CD8-positive, alpha-beta memory T cell (primary cell): ENCODE measurements at regions not wholly inside any gene's neighbourhood (a gene's known extent, or its start where the extent isn't known, plus 50 kb on each side); places are given as distances from the start of the nearest gene placed in this dataset.

Experiments used
- CTCF ChIA-PET: fragments of 350-600 bp; sonication (Branson Sonifier 250); formaldehyde crosslinking; loops from one replicate; lab custom pipeline; 2021; ENCODE audit warnings: antibody characterized with exemption; lab: Charles Lee
- POLR2A ChIA-PET: fragments of 350-600 bp; sonication (Branson Sonifier 250); formaldehyde crosslinking; loops from one replicate; lab custom pipeline; 2021; ENCODE audit warnings: antibody characterized with exemption; lab: Charles Lee
- DNase-seq, 5 donors: peaks; one replicate each; pipeline versions ENCODE4 v3.0.0 to v3.0.0-alpha.2; 2020 to 2022; ENCODE audit warnings: mixed read lengths in 1 of 5
- H3K27ac ChIP-seq: one replicate; pipeline ENCODE4 v1.7.0; 2013; ENCODE audit warnings: low read depth, mild to moderate bottlenecking, low read length, moderate library complexity
- H3K27me3 ChIP-seq: 2 replicates; pipeline ENCODE4 v1.7.0; 2013; ENCODE audit warnings: low read length, mild to moderate bottlenecking; ENCODE audit not compliant: insufficient read depth, poor library complexity, severe bottlenecking
- H3K36me3 ChIP-seq: 2 replicates; pipeline ENCODE4 v1.7.0; 2013; ENCODE audit warnings: mild to moderate bottlenecking, low read length, moderate library complexity; ENCODE audit not compliant: insufficient read depth
- H3K4me1 ChIP-seq: 2 replicates; pipeline ENCODE4 v1.7.0; 2013; ENCODE audit warnings: mild to moderate bottlenecking, low read length, moderate library complexity; ENCODE audit not compliant: insufficient read depth
- H3K4me3 ChIP-seq: 2 replicates; pipeline ENCODE4 v1.7.0; 2013; ENCODE audit warnings: mild to moderate bottlenecking, low read length
- H3K9me3 ChIP-seq: 2 replicates; pipeline ENCODE4 v1.7.0; 2013; ENCODE audit warnings: mild to moderate bottlenecking, low read length
- H3K27ac Mint-ChIP-seq, 8 donors: one replicate each; pipeline ENCODE4 v1.8.0; 2020 to 2021; ENCODE audit warnings: mixed read lengths in 8 of 8, mild to moderate bottlenecking in 6 of 8, inconsistent platforms in 3 of 8, moderate library complexity in 3 of 8
- H3K27me3 Mint-ChIP-seq, 2 donors: one replicate each; pipeline ENCODE4 v1.8.0; 2020 to 2021; ENCODE audit warnings: mixed read lengths in 2 of 2, mild to moderate bottlenecking in 1 of 2, moderate library complexity in 1 of 2
- H3K36me3 Mint-ChIP-seq, 3 donors: one replicate each; pipeline ENCODE4 v1.8.0; 2020 to 2021; ENCODE audit warnings: mixed read lengths in 3 of 3, inconsistent platforms in 1 of 3, mild to moderate bottlenecking in 1 of 3
- H3K4me1 Mint-ChIP-seq, 3 donors: one replicate each; pipeline ENCODE4 v1.8.0; 2020 to 2021; ENCODE audit warnings: mixed read lengths in 3 of 3, inconsistent platforms in 1 of 3, mild to moderate bottlenecking in 1 of 3
- H3K4me3 Mint-ChIP-seq, 7 donors: one replicate each; pipeline ENCODE4 v1.8.0; 2020 to 2021; ENCODE audit warnings: mixed read lengths in 7 of 7, mild to moderate bottlenecking in 6 of 7, moderate library complexity in 4 of 7, inconsistent platforms in 2 of 7
- H3K9me3 Mint-ChIP-seq, 5 donors: one replicate each; pipeline ENCODE4 v1.8.0; 2020 to 2022; ENCODE audit warnings: mixed read lengths in 5 of 5, mild to moderate bottlenecking in 3 of 5, moderate library complexity in 2 of 5, inconsistent platforms in 1 of 5

DNA sequence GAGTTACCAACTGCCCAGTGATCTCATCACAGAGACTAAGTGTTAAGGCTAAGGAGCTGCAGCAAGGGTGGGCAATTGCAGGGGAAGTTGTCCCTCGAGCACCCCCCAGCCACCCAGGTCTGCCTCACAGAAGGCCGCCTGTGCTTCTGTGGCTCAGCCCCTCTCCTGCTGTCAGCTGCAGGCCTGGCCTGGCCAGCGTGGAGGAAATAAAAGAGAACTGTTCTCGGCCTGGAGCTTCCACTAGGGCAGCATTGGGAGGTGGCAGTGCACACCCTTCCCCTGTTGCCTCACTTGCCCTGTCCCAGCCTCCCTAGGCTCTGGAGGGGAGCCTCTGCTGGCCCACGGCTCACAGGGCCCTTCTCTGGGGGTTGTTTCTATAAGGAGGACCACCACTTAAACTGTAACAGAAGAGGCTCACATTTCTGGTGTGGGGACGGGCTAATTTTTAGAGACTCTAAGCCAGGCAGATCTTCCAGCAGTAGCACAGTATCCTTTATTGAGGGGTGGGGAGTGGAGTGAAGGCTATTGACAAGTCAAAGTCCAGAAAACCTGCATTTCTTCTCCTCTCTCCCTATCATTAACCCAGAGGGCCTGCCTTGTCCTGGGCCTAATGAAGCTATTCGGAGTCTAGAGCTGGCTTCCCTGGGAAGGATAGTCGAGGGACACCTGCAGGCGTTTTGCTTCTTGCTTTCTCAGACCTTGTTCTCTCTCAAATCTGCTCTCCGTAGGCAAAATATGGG, 75.6 kb upstream of the ADPGK start:
- H3K27me3 ChIP-seq = no peaks in the 10 kb centered on the region
- H3K27me3 Mint-ChIP-seq = peaks cover 5 to 40% of the 10 kb centered on the region in 2 donors
- no peaks in the 10 kb centered on the region for H3K4me1 ChIP-seq
- no peaks in the 10 kb centered on the region for H3K9me3 Mint-ChIP-seq
- ChIA-PET POLR2A (no interaction called here), CTCF (no interaction called here)
- H3K27ac Mint-ChIP-seq = no peak overlapping the region
- no peak overlapping the region for H3K4me3 ChIP-seq
- DNase-seq = no peak
- H3K9me3 ChIP-seq = no peaks in the 10 kb centered on the region
- peaks cover 0 to 7% (median 1%) of the 10 kb centered on the region in 3 donors for H3K36me3 Mint-ChIP-seq
- H3K4me1 Mint-ChIP-seq = no peaks in the 10 kb centered on the region
- no peak overlapping the region for H3K4me3 Mint-ChIP-seq
- H3K36me3 ChIP-seq = no peaks in the 10 kb centered on the region
- no peak overlapping the region for H3K27ac ChIP-seq

DNA sequence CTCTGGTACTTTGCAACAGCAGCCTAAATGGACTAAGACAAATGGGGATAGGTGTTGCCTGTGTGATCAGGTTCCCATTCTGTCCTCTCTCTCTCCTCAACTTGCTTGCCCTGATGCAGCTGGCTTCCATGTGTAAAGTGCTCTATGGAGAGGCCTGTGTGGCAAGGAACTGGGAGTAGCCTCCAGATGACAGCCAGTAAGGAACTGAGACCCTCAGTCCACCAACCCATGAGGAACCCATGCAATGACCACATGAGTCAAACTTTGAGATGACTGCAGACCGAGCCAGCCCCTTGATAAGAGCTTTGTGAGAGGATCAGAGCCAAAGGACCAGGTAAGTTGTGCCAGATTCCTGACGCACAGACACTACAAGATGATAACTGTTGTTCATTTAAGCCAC, 74.6 kb upstream of the ADPGK start:
- H3K27ac Mint-ChIP-seq = no peak overlapping the region
- Histone ChIP-seq H3K27me3 (no peaks in the 10 kb centered on the region), H3K36me3 (no peaks in the 10 kb centered on the region), H3K4me1 (no peaks in the 10 kb centered on the region), H3K4me3 (no peak overlapping the region), H3K9me3 (no peaks in the 10 kb centered on the region), H3K27ac (no peak overlapping the region)
- CTCF ChIA-PET = no interaction called here
- no peak for DNase-seq
- H3K27me3 Mint-ChIP-seq = peaks cover 9 to 43% of the 10 kb centered on the region in 2 donors
- no peaks in the 10 kb centered on the region for H3K9me3 Mint-ChIP-seq
- POLR2A ChIA-PET = no interaction called here
- H3K4me1 Mint-ChIP-seq = no peaks in the 10 kb centered on the region
- peaks cover 0 to 12% (median 3%) of the 10 kb centered on the region in 3 donors for H3K36me3 Mint-ChIP-seq
- no peak overlapping the region for H3K4me3 Mint-ChIP-seq

DNA sequence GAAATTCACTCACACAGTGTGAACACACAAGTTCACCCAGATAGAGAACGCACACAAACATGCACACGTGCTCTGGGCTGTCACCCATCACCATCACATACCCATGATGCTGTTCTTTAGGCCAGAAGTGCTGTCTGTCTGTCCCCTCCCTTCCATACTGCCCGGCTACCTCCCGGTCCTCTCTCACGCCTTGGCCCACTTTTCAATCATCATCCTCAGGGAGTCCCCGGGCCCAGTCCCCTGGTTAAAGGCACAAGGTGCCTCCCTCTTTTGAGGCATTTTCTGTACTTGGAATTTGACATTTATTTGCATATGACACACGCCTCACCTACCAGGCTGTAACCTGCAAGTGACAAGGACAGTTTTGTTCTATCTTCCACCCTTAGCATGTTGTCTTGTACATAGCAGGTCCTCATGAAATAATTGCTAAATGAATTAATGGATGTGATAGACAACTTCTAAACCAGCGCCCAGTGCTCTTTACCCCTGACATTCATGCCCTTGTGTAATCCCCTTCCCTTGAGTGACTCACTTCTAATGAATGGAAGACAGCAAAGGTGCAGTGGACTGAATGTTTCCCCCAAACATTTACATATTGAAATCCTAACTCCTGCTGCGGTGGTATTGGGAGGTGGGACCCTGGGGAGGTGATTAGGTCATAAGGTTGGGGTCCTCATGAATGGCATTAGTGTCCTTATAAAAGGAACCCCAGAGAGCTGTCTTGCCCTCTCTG, 73.9 kb upstream of the ADPGK start:
- H3K9me3 ChIP-seq = no peaks in the 10 kb centered on the region
- no peak overlapping the region for H3K27ac ChIP-seq
- CTCF ChIA-PET = no interaction called here
- POLR2A ChIA-PET = no interaction called here
- H3K36me3 ChIP-seq = no peaks in the 10 kb centered on the region
- H3K27ac Mint-ChIP-seq = peak overlapping the region in 1 of 8 donors; percentile 26
- no peaks in the 10 kb centered on the region for H3K4me1 Mint-ChIP-seq
- H3K4me3 ChIP-seq = no peak overlapping the region
- H3K27me3 ChIP-seq = no peaks in the 10 kb centered on the region
- DNase-seq = no peak
- peaks cover 9 to 39% of the 10 kb centered on the region in 2 donors for H3K27me3 Mint-ChIP-seq
- H3K4me1 ChIP-seq = no peaks in the 10 kb centered on the region
- H3K4me3 Mint-ChIP-seq = no peak overlapping the region
- H3K9me3 Mint-ChIP-seq = no peaks in the 10 kb centered on the region
- H3K36me3 Mint-ChIP-seq = peaks cover 0 to 8% (median 3%) of the 10 kb centered on the region in 3 donors

DNA sequence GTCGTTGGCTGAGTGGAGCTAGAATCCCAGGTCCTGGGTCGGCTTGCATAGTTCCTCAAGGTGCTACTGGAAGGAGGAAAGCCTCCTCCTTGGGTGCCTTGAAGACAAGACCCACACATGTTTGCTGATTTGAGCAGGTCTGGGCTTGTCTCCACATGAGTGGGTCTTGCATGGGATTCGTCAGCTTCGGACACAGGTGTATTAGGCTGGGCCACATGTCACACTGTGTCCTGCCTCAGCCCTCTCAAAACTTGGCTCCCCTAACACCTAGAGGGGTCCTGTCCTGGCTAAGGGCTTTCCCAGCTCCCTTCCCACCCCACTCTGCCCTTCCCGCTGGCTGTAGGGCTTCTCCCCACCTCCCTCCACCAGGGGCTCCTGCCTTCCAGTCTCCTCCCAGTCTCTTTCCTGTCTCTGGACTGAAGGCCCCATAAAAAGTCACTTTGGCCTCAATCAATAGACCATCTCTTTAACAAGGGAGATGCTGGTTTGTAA, 73.0 kb upstream of the ADPGK start:
- Mint-ChIP-seq H3K27me3 (peaks cover 7 to 33% of the 10 kb centered on the region in 2 donors), H3K36me3 (peaks cover 0 to 7% (median 2%) of the 10 kb centered on the region in 3 donors), H3K27ac (no peak overlapping the region), H3K9me3 (no peaks in the 10 kb centered on the region), H3K4me1 (no peaks in the 10 kb centered on the region), H3K4me3 (no peak overlapping the region)
- POLR2A ChIA-PET = no interaction called here
- CTCF ChIA-PET = no interaction called here
- Histone ChIP-seq H3K4me1 (no peaks in the 10 kb centered on the region), H3K27me3 (no peaks in the 10 kb centered on the region), H3K4me3 (no peak overlapping the region), H3K36me3 (no peaks in the 10 kb centered on the region), H3K27ac (no peak overlapping the region), H3K9me3 (no peaks in the 10 kb centered on the region)
- no peak for DNase-seq

DNA sequence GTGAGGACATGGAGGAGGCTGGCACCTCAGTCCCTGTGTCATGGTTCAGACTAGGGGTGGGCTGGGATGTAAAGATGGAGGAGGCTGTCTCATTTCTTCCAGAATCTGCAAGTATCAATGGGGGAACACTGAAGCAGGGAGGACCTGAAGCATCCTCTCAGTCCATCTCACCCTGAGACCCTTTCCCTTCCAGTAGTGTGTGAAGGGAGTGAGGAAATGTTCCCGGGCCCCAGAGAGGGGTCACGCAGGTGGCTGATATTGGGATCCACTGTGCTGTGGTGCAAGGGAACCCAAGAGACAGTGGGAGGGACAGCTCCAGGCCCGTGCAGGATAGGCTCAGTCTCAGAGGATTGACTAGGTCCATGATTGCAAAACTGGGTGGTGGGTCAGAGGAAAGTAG, 72.2 kb upstream of the ADPGK start:
- ChIA-PET CTCF (no interaction called here), POLR2A (no interaction called here)
- Mint-ChIP-seq H3K4me1 (no peaks in the 10 kb centered on the region), H3K9me3 (no peaks in the 10 kb centered on the region), H3K27ac (peak overlapping the region in 1 of 8 donors; percentile 8), H3K36me3 (peaks cover 0 to 7% (median 2%) of the 10 kb centered on the region in 3 donors), H3K27me3 (peaks cover 8 to 33% of the 10 kb centered on the region in 2 donors), H3K4me3 (no peak overlapping the region)
- Histone ChIP-seq H3K4me3 (no peak overlapping the region), H3K36me3 (no peaks in the 10 kb centered on the region), H3K9me3 (no peaks in the 10 kb centered on the region), H3K4me1 (no peaks in the 10 kb centered on the region), H3K27me3 (no peaks in the 10 kb centered on the region), H3K27ac (no peak overlapping the region)
- no peak for DNase-seq

DNA sequence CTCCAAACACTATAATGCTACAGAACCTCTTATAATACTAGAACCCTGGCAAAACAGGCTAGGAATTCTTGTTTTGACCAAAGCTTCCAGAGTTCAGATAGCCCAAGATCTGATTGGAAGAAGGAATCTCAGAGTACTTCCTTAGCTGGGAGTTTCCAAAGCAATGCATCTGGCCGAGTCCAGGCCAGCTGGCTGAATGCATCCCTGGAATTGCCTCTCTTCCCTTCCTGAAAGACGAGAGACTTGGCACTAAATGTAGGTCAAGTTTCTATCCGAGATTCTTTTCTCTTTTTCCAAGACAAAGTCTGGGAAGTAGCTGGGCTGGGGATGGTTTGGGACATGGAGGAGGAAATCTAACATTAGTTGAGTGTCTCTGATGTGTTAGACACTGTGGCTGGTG, 68.7 kb upstream of the ADPGK start:
- no peaks in the 10 kb centered on the region for H3K27me3 ChIP-seq
- CTCF ChIA-PET = no interaction called here

DNA sequence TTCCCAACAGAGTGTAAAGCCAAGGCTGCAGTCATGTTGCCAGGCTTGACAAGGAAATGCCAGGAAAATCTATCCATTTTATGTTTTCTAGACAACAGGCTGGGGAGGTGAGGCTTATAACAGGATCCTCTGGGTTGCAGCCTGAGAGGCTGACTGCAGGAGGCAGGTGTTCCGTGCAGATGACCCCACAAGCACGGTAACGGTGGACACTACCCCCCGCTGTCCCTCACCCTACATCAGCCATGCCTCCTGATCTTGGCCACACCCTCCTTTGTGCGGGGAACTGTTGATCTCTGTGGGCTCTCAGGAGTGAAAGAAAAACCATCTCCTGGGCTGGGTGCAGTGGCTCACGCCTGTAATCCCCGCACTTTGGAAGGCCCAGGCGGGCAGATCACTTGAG, 68.0 kb upstream of the ADPGK start:
- Mint-ChIP-seq H3K27ac (no peak overlapping the region), H3K4me1 (no peaks in the 10 kb centered on the region), H3K9me3 (no peaks in the 10 kb centered on the region), H3K27me3 (peaks cover 33 to 59% of the 10 kb centered on the region in 2 donors), H3K4me3 (no peak overlapping the region), H3K36me3 (peaks cover 0 to 7% (median 2%) of the 10 kb centered on the region in 3 donors)
- no peak for DNase-seq
- POLR2A ChIA-PET = no interaction called here
- Histone ChIP-seq H3K4me3 (no peak overlapping the region), H3K36me3 (no peaks in the 10 kb centered on the region), H3K9me3 (no peaks in the 10 kb centered on the region), H3K4me1 (no peaks in the 10 kb centered on the region), H3K27me3 (no peaks in the 10 kb centered on the region), H3K27ac (no peak overlapping the region)
- CTCF ChIA-PET = no interaction called here

More for the DNA sequence above, 68.7 kb upstream of the ADPGK start:
- no peaks in the 10 kb centered on the region for H3K4me1 Mint-ChIP-seq
- no peak overlapping the region for H3K4me3 Mint-ChIP-seq
- peaks cover 0 to 7% (median 2%) of the 10 kb centered on the region in 3 donors for H3K36me3 Mint-ChIP-seq
- H3K27ac Mint-ChIP-seq = peak overlapping the region in 1 of 8 donors; percentile 14
- no peak overlapping the region for H3K27ac ChIP-seq
- no peak overlapping the region for H3K4me3 ChIP-seq
- DNase-seq = no peak
- H3K9me3 Mint-ChIP-seq = no peaks in the 10 kb centered on the region
- no peaks in the 10 kb centered on the region for H3K36me3 ChIP-seq
- H3K27me3 Mint-ChIP-seq = peaks cover 33 to 57% of the 10 kb centered on the region in 2 donors
- H3K9me3 ChIP-seq = no peaks in the 10 kb centered on the region
- POLR2A ChIA-PET = no interaction called here
- H3K4me1 ChIP-seq = no peaks in the 10 kb centered on the region

DNA sequence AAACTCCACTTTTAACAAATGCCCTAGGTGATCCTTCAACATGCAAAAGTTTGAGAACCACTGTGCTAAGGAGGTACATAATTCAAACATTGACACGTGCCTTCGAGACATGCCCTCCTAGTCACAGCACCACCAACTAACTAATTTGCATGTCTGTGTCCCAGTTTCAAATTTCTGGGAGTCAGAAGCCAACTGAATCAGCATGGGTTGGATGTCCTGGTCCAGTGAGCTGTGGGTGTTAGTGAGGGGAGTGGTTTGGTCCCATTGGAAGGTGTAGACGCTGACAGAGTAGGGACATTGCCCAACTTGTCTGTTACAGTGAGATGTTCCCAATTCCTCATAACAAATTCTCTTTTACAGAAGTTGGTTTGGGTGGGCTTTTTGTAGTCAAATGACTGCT, 67.3 kb upstream of the ADPGK start:
- no peak overlapping the region for H3K27ac ChIP-seq
- no peaks in the 10 kb centered on the region for H3K27me3 ChIP-seq
- H3K4me1 Mint-ChIP-seq = no peaks in the 10 kb centered on the region
- ChIA-PET POLR2A (no interaction called here), CTCF (no interaction called here)
- no peaks in the 10 kb centered on the region for H3K4me1 ChIP-seq
- H3K36me3 Mint-ChIP-seq = peaks cover 0 to 7% (median 2%) of the 10 kb centered on the region in 3 donors
- no peak overlapping the region for H3K4me3 Mint-ChIP-seq
- no peaks in the 10 kb centered on the region for H3K9me3 Mint-ChIP-seq
- peaks cover 35 to 63% of the 10 kb centered on the region in 2 donors for H3K27me3 Mint-ChIP-seq
- no peak for DNase-seq
- H3K27ac Mint-ChIP-seq = no peak overlapping the region
- H3K36me3 ChIP-seq = no peaks in the 10 kb centered on the region
- H3K4me3 ChIP-seq = no peak overlapping the region
- H3K9me3 ChIP-seq = no peaks in the 10 kb centered on the region
